ENCODE measurements at regions not wholly inside any gene's neighbourhood (a gene's known extent, or its start where the extent isn't known, plus 50 kb on each side); places are given as distances from the start of the nearest gene placed in this dataset.

DNA sequence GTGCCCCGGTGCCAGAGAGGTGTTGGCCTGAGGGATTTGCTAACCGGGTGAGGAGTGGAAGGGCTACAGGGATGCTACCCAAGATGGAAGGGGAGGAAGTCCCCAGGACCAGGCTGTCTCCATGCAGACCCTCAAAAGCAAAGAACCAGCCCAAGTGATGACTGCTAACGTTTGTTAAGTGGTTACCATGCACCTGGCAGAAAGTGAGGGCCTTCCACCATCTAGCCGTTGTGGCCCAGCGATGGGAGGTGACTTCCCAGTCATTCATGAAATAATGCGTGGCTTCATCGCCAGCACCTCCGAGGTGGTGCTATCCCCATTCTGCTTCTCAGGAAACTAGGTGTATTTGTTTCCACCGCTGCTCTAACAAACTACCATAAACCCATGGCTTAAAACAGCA, 86.8 kb upstream of the LANCL2 start:
- Histone ChIP-seq H3K27ac (no peak overlapping the region), H3K27me3 (ENCODE audit: insufficient read depth, low read depth, severe bottlenecking) (no peaks in the 10 kb centered on the region), H3K4me3 (ENCODE audit: low read depth, low read length) (no peak overlapping the region), H3K9me3 (ENCODE audit: severe bottlenecking) (no peaks in the 10 kb centered on the region), H3K36me3 (no peaks in the 10 kb centered on the region)
- no peak for DNase-seq
- TF ChIP-seq, protein P1, sequence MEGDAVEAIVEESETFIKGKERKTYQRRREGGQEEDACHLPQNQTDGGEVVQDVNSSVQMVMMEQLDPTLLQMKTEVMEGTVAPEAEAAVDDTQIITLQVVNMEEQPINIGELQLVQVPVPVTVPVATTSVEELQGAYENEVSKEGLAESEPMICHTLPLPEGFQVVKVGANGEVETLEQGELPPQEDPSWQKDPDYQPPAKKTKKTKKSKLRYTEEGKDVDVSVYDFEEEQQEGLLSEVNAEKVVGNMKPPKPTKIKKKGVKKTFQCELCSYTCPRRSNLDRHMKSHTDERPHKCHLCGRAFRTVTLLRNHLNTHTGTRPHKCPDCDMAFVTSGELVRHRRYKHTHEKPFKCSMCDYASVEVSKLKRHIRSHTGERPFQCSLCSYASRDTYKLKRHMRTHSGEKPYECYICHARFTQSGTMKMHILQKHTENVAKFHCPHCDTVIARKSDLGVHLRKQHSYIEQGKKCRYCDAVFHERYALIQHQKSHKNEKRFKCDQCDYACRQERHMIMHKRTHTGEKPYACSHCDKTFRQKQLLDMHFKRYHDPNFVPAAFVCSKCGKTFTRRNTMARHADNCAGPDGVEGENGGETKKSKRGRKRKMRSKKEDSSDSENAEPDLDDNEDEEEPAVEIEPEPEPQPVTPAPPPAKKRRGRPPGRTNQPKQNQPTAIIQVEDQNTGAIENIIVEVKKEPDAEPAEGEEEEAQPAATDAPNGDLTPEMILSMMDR (IDR thresholded peaks at IDR 0.05; ENCODE audit: low read depth, low read length), result no peak

DNA sequence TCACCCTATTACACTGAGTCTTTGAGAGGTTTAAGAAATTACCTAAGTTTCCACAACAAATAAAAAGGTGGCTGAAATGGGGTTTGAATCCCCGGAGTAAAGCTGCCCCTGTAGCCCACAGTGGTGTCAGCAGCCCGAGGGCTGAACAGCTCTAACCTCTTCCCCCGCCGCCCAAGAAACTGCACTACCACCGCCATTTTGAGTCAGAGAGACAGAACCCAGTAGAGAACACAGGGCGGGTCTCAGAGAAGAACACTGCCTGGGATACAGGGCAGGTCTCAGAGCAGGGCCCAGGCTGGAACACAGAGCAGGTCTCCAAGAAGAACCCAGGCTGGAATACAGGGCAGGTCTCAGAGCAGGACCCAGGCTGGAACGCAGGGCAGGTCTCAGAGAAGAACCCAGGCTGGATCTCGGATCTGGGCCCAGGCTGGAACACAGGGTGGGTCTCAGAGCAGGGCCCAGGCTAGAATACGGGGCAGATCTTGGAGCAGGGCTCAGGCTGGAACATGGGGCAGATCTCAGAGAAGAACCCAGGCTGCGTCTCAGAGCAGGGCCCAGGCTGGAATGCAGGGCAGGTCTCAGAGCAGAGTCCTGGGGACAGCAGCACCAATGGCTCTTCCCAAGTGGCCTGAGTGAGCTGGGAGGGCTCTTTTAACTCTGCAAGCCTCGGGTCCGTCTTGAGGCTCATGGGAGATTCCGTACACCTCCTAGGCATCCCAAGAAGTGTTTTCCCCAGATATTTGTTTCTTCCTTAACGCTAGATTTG, 85.9 kb upstream of the LANCL2 start:
- DNase-seq, result no peak
- H3K27ac ChIP-seq, result no peak overlapping the region
- H3K9me3 ChIP-seq (ENCODE audit: severe bottlenecking), result no peaks in the 10 kb centered on the region
- no peak overlapping the region for H3K4me3 ChIP-seq (ENCODE audit: low read depth, low read length)
- H3K27me3 ChIP-seq (ENCODE audit: insufficient read depth, low read depth, severe bottlenecking), result no peaks in the 10 kb centered on the region
- TF ChIP-seq, protein P1 (IDR thresholded peaks at IDR 0.05; ENCODE audit: low read depth, low read length), result no peak
- H3K36me3 ChIP-seq, result no peaks in the 10 kb centered on the region

DNA sequence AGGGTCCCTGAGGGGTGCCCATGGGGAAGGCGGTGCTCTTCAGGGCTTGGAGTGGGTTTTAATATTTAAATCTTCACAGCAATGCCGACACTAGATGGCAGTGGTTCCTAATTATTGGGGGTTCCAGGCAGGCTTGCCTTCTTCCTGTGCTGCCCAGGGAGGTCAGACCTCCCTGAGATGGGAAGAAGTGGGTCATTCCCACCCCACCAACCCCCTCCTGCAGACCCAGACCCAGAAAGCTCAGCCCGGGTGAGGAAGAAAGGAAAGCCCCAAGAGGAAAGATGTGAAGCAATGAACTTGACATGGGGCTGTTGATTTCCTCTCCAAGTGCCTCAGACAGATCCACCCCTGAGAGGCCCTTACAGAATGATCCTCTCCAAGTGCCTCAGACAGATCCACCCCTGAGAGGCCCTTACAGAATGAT, 85.1 kb upstream of the LANCL2 start:
- TF ChIP-seq, protein P1 (IDR thresholded peaks at IDR 0.05; ENCODE audit: low read depth, low read length), result peak; percentile 62
- H3K9me3 ChIP-seq (ENCODE audit: severe bottlenecking), result no peaks in the 10 kb centered on the region
- peak; percentile 76 for DNase-seq
- no peak overlapping the region for H3K27ac ChIP-seq
- H3K4me3 ChIP-seq (ENCODE audit: low read depth, low read length), result no peak overlapping the region
- H3K36me3 ChIP-seq, result no peaks in the 10 kb centered on the region
- no peaks in the 10 kb centered on the region for H3K27me3 ChIP-seq (ENCODE audit: insufficient read depth, low read depth, severe bottlenecking)

DNA sequence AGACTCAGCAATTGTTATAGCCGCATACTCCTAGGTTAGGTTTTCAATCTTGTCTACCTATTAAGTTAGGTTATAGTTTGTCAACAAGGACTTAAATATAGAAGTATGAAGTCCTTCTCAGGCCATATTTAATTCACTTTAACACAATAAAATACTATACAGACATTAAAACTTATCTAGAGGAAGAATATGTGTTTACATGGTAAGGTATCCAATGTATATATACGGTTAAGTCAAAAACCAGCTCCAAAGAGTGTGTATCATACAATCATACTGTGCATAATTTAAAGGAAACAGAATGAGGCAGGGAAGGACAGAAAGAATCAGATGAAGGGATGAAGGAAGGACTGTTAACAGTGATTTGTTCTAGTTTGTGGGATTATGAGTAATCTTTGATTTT, 79.5 kb upstream of the LANCL2 start:
- DNase-seq, result no peak
- TF ChIP-seq, protein P1 (IDR thresholded peaks at IDR 0.05; ENCODE audit: low read depth, low read length), result no peak
- H3K27ac ChIP-seq, result no peak overlapping the region
- no peaks in the 10 kb centered on the region for H3K9me3 ChIP-seq (ENCODE audit: severe bottlenecking)
- H3K36me3 ChIP-seq, result no peaks in the 10 kb centered on the region
- H3K27me3 ChIP-seq (ENCODE audit: insufficient read depth, low read depth, severe bottlenecking), result no peaks in the 10 kb centered on the region
- H3K4me3 ChIP-seq (ENCODE audit: low read depth, low read length), result no peak overlapping the region

DNA sequence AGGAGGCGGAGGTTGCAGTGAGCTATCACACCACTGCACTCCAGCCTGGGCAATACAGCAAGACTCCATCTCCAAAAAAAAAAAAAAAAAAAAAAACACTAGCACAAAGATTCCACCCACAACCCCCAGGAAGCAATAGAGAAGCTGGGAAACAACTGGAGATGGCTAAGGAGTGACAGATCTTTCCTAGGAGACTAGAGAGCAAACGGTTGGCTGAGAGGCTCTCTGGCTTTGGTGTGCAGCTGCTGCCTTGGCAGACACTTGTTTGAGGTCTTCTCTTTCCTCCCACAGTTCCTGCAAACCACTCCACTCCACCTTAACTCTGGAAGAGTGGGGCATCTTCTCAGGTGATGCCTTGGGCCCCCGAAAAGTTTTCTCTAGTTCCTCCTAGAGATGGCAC, 78.5 kb upstream of the LANCL2 start:
- H3K36me3 ChIP-seq, result no peaks in the 10 kb centered on the region
- no peak for DNase-seq
- TF ChIP-seq, protein P1 (IDR thresholded peaks at IDR 0.05; ENCODE audit: low read depth, low read length), result no peak
- no peak overlapping the region for H3K4me3 ChIP-seq (ENCODE audit: low read depth, low read length)
- no peaks in the 10 kb centered on the region for H3K9me3 ChIP-seq (ENCODE audit: severe bottlenecking)
- no peak overlapping the region for H3K27ac ChIP-seq
- no peaks in the 10 kb centered on the region for H3K27me3 ChIP-seq (ENCODE audit: insufficient read depth, low read depth, severe bottlenecking)
